ENCODE measurements at regions not wholly inside any gene's neighbourhood (a gene's known extent, or its start where the extent isn't known, plus 50 kb on each side); places are given as distances from the start of the nearest gene placed in this dataset.
A peak's percentile ranks its signal among the peaks of the same experiment; 100 is the strongest.

DNA sequence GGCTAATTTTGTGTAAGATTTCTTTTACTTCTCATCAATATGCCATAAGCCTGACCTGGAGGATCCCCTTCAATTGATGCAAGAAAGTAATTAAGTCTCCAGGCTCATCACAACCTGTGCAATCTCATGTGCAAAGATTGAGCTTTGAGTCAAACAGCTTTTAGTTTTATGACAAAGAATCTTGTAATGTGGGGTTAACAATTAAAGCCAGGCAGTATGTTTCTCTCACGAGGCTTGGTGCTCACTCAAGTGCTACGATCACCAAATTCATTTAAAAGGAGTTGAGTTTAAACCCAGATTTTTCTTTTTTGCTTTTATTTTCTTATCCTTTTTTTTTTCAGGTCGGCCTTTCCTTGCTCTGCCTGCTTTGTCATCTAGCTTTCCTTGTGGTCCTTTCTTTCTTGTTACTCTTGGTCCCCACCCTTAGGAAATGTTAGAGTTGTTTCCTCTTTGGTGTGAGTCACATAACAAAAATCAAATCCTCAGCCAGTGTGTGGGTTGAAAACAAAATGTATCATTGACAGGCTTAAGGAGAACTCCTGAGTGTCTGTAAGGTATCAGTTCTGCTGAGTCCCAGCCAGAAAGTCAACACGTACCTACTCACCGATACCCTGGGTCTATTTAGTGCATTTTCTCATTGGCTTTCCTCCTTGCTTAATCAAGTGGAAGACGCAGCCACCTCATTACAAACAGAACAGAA lies 1037.2 kb downstream of the ADGRL2 start:
- no peak overlapping the region for H3K4ac ChIP-seq (ENCODE audit: low read length)
- no peak overlapping the region for H2AK5ac ChIP-seq (ENCODE audit: low read depth, low read length)
- no peak overlapping the region for H4K8ac ChIP-seq (ENCODE audit: low read depth, low read length)
- H4K91ac ChIP-seq (ENCODE audit: low read depth, low read length, poor library complexity), result no peak overlapping the region
- H2BK12ac ChIP-seq (ENCODE audit: low read length), result no peak overlapping the region
- H3K18ac ChIP-seq (ENCODE audit: low read length), result no peak overlapping the region
- peaks cover 0 to under 1% of the 10 kb centered on the region in 2 donors for H3K9me3 ChIP-seq (replicated peaks in 1 of 2; ENCODE audit: control insufficient read depth in 2 of 2, insufficient read depth in 1 of 2, low read depth in 1 of 2, low read length in 2 of 2)
- H3K4me2 ChIP-seq (ENCODE audit: insufficient read depth, low read length, poor library complexity, severe bottlenecking), result no peak overlapping the region
- no peak overlapping the region for H3K14ac ChIP-seq (ENCODE audit: low read length)
- H3K27ac ChIP-seq (replicated peaks; ENCODE audit: low read length), result no peak overlapping the region
- H2BK120ac ChIP-seq (ENCODE audit: low read depth, low read length), result no peak overlapping the region
- no CpG with 5 or more reads among the region's 6 CpGs for WGBS, 2 donors (ENCODE audit: extremely low coverage in 2 of 2, insufficient read length in 2 of 2, insufficient replicate concordance in 1 of 2)
- no peaks in the 10 kb centered on the region for H3K79me1 ChIP-seq (ENCODE audit: low read depth, low read length)
- H3K27me3 ChIP-seq (ENCODE audit: control insufficient read depth in 3 of 3, insufficient read depth in 3 of 3, low read depth in 1 of 3, low read length in 3 of 3), result no peaks in the 10 kb centered on the region
- peak overlapping the region; percentile 73 for H2AFZ ChIP-seq (ENCODE audit: low read length)
- H3K36me3 ChIP-seq (replicated peaks in 1 of 2; ENCODE audit: control insufficient read depth in 2 of 2, insufficient read depth in 2 of 2, low read length in 2 of 2), result no peaks in the 10 kb centered on the region
- no peak overlapping the region for H2BK5ac ChIP-seq (ENCODE audit: low read length)
- no peak overlapping the region for H3K23ac ChIP-seq (ENCODE audit: low read depth, low read length, poor library complexity)
- no peak overlapping the region for H3K9ac ChIP-seq (ENCODE audit: low read depth, low read length, poor library complexity)
- peak; percentile 30 for DNase-seq (ENCODE audit: low spot score)
- H3K4me3 ChIP-seq (ENCODE audit: low read length in 2 of 2), result no peak overlapping the region
- H3K4me1 ChIP-seq (ENCODE audit: control insufficient read depth in 2 of 2, insufficient read depth in 1 of 2, low read depth in 1 of 2, low read length in 2 of 2), result peaks cover 6 to 21% of the 10 kb centered on the region in 2 donors
- no peak overlapping the region for H2BK15ac ChIP-seq (ENCODE audit: low read length)

DNA sequence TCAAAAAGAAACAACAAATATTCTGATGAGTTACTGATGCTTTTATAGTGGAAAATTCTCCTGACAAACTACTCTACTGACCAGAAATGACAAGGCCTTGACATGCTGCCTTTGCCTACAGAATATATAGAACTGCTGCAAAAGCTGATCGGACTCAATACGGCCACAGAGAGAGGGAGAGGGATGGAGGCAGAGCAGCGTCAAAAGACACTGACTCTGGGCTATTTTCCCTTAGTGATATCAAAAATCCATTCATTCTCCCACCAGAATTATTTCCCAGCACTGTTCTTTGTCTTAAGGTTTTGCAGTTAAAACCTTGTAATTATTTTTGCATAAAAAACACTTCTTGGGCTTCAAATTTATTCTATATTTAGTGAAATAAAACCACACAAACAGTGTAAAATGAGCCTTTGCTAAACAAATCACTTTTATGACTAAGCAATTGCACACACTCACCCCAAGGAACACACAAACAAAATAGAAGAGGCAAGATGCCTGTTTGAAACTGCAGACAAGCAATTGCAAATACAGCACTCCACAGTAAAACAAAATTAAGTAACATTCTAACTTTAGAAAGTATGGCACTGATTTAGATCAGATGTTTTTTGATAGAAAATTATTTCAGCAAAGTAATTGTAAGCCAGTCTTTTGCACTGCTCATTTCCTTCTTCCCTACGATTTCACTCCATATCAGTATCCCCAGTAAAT lies 1036.4 kb downstream of the ADGRL2 start:
- no peak overlapping the region for H3K4ac ChIP-seq (ENCODE audit: low read length)
- H3K4me2 ChIP-seq (ENCODE audit: insufficient read depth, low read length, poor library complexity, severe bottlenecking), result no peak overlapping the region
- H2BK120ac ChIP-seq (ENCODE audit: low read depth, low read length), result no peak overlapping the region
- H3K9me3 ChIP-seq (replicated peaks in 1 of 2; ENCODE audit: control insufficient read depth in 2 of 2, insufficient read depth in 1 of 2, low read depth in 1 of 2, low read length in 2 of 2), result peaks cover 0 to 3% of the 10 kb centered on the region in 2 donors
- H3K23ac ChIP-seq (ENCODE audit: low read depth, low read length, poor library complexity), result no peak overlapping the region
- peak overlapping the region; percentile 73 for H2AFZ ChIP-seq (ENCODE audit: low read length)
- H3K18ac ChIP-seq (ENCODE audit: low read length), result no peak overlapping the region
- no peak overlapping the region for H3K4me3 ChIP-seq (ENCODE audit: low read length in 2 of 2)
- H3K36me3 ChIP-seq (replicated peaks in 1 of 2; ENCODE audit: control insufficient read depth in 2 of 2, insufficient read depth in 2 of 2, low read length in 2 of 2), result no peaks in the 10 kb centered on the region
- no peaks in the 10 kb centered on the region for H3K79me1 ChIP-seq (ENCODE audit: low read depth, low read length)
- no peak overlapping the region for H2AK5ac ChIP-seq (ENCODE audit: low read depth, low read length)
- DNase-seq (ENCODE audit: low spot score), result no peak
- no CpG with 5 or more reads among the region's 4 CpGs for WGBS, 2 donors (ENCODE audit: extremely low coverage in 2 of 2, insufficient read length in 2 of 2, insufficient replicate concordance in 1 of 2)
- H2BK15ac ChIP-seq (ENCODE audit: low read length), result no peak overlapping the region
- no peak overlapping the region for H3K27ac ChIP-seq (replicated peaks; ENCODE audit: low read length)
- H4K91ac ChIP-seq (ENCODE audit: low read depth, low read length, poor library complexity), result no peak overlapping the region
- H2BK5ac ChIP-seq (ENCODE audit: low read length), result no peak overlapping the region
- no peak overlapping the region for H2BK12ac ChIP-seq (ENCODE audit: low read length)
- no peak overlapping the region for H3K14ac ChIP-seq (ENCODE audit: low read length)
- no peak overlapping the region for H4K8ac ChIP-seq (ENCODE audit: low read depth, low read length)
- no peaks in the 10 kb centered on the region for H3K27me3 ChIP-seq (ENCODE audit: control insufficient read depth in 3 of 3, insufficient read depth in 3 of 3, low read depth in 1 of 3, low read length in 3 of 3)
- no peak overlapping the region for H3K9ac ChIP-seq (ENCODE audit: low read depth, low read length, poor library complexity)
- peaks cover 6 to 21% of the 10 kb centered on the region in 2 donors for H3K4me1 ChIP-seq (ENCODE audit: control insufficient read depth in 2 of 2, insufficient read depth in 1 of 2, low read depth in 1 of 2, low read length in 2 of 2)

- H2AFZ ChIP-seq (ENCODE audit: low read length), result peak overlapping the region; percentile 73
- DNase-seq (ENCODE audit: low spot score), result no peak
- no peak overlapping the region for H2BK120ac ChIP-seq (ENCODE audit: low read depth, low read length)
- H3K18ac ChIP-seq (ENCODE audit: low read length), result no peak overlapping the region
- WGBS, 2 donors (ENCODE audit: extremely low coverage in 2 of 2, insufficient read length in 2 of 2, insufficient replicate concordance in 1 of 2), result no CpG with 5 or more reads among the region's 7 CpGs
- no peak overlapping the region for H2BK5ac ChIP-seq (ENCODE audit: low read length)
- H3K4me1 ChIP-seq (ENCODE audit: control insufficient read depth in 2 of 2, insufficient read depth in 1 of 2, low read depth in 1 of 2, low read length in 2 of 2), result peaks cover 6 to 21% of the 10 kb centered on the region in 2 donors
- H3K36me3 ChIP-seq (replicated peaks in 1 of 2; ENCODE audit: control insufficient read depth in 2 of 2, insufficient read depth in 2 of 2, low read length in 2 of 2), result no peaks in the 10 kb centered on the region
- no peaks in the 10 kb centered on the region for H3K79me1 ChIP-seq (ENCODE audit: low read depth, low read length)
- H3K27ac ChIP-seq (replicated peaks; ENCODE audit: low read length), result no peak overlapping the region
- no peak overlapping the region for H3K14ac ChIP-seq (ENCODE audit: low read length)
- peaks cover 0 to 3% of the 10 kb centered on the region in 2 donors for H3K9me3 ChIP-seq (replicated peaks in 1 of 2; ENCODE audit: control insufficient read depth in 2 of 2, insufficient read depth in 1 of 2, low read depth in 1 of 2, low read length in 2 of 2)
- no peak overlapping the region for H3K4me3 ChIP-seq (ENCODE audit: low read length in 2 of 2)
- H3K9ac ChIP-seq (ENCODE audit: low read depth, low read length, poor library complexity), result no peak overlapping the region
- no peak overlapping the region for H4K8ac ChIP-seq (ENCODE audit: low read depth, low read length)
- no peak overlapping the region for H2AK5ac ChIP-seq (ENCODE audit: low read depth, low read length)
- no peak overlapping the region for H3K4me2 ChIP-seq (ENCODE audit: insufficient read depth, low read length, poor library complexity, severe bottlenecking)
- H2BK12ac ChIP-seq (ENCODE audit: low read length), result no peak overlapping the region
- H2BK15ac ChIP-seq (ENCODE audit: low read length), result no peak overlapping the region
- H3K27me3 ChIP-seq (ENCODE audit: control insufficient read depth in 3 of 3, insufficient read depth in 3 of 3, low read depth in 1 of 3, low read length in 3 of 3), result no peaks in the 10 kb centered on the region
- no peak overlapping the region for H3K4ac ChIP-seq (ENCODE audit: low read length)
- H3K23ac ChIP-seq (ENCODE audit: low read depth, low read length, poor library complexity), result no peak overlapping the region
- no peak overlapping the region for H4K91ac ChIP-seq (ENCODE audit: low read depth, low read length, poor library complexity)
Observed at GRCh38 chr1:82836213-82836972, 1035.7 kb downstream of the ADGRL2 start.
